Lung (tissue), 11 donors: ENCODE measurements at regions not wholly inside any gene's neighbourhood (a gene's known extent, or its start where the extent isn't known, plus 50 kb on each side); places are given as distances from the start of the nearest gene placed in this dataset.

Experiments used
- ATAC-seq: fragments of 200-7000 bp; cut with Tn5 transposase; one replicate; pipeline ENCODE4 v1.9.1; 2020; ENCODE audit warnings: moderate number of reproducible peaks; ENCODE audit not compliant: insufficient read depth, low FRiP score
- DNase-seq, 3 donors: peaks; one replicate each; pipeline ENCODE4 v3.0.0-alpha.2; 2013 to 2017
- H3K27ac ChIP-seq, 2 donors: one replicate each; pipeline ENCODE4 v1.5.1; 2013; ENCODE audit warnings: mild to moderate bottlenecking in 2 of 2, moderate library complexity in 2 of 2, control low read depth in 1 of 2, inconsistent platforms in 1 of 2, low read depth in 1 of 2, low read length in 1 of 2
- H3K27me3 ChIP-seq, 3 donors: one replicate each; pipeline ENCODE4 v1.5.1; 2013; ENCODE audit warnings: low read length in 2 of 3; ENCODE audit not compliant: control insufficient read depth in 3 of 3, insufficient read depth in 3 of 3
- H3K36me3 ChIP-seq, 4 donors: one replicate each; pipeline ENCODE4 v1.5.1; 2013; ENCODE audit warnings: low read length in 4 of 4, mild to moderate bottlenecking in 1 of 4, moderate library complexity in 1 of 4; ENCODE audit not compliant: control insufficient read depth in 4 of 4, insufficient read depth in 4 of 4
- H3K4me1 ChIP-seq, 5 donors: one replicate each; pipeline ENCODE4 v1.5.1; 2013; ENCODE audit warnings: low read length in 5 of 5, mild to moderate bottlenecking in 2 of 5, moderate library complexity in 1 of 5; ENCODE audit not compliant: control insufficient read depth in 5 of 5, insufficient read depth in 5 of 5
- H3K4me3 ChIP-seq: one replicate; pipeline ENCODE4 v1.5.1; 2013; ENCODE audit warnings: mild to moderate bottlenecking, control low read depth, moderate library complexity
- H3K9ac ChIP-seq, 2 donors: one replicate each; pipeline ENCODE4 v1.5.1; 2013; ENCODE audit warnings: low read length in 2 of 2, control low read depth in 1 of 2; ENCODE audit not compliant: insufficient read depth in 1 of 2
- H3K9me3 ChIP-seq, 4 donors: one replicate each; pipeline ENCODE4 v1.5.1; 2013; ENCODE audit warnings: low read length in 3 of 4, mild to moderate bottlenecking in 1 of 4, moderate library complexity in 1 of 4; ENCODE audit not compliant: control insufficient read depth in 4 of 4, insufficient read depth in 3 of 4
- WGBS, 2 donors: extraction: QIAGEN DNeasy Blood & Tissue Kit; methylation state at CpG; one replicate each; pipeline ENCODE4 v1.1.7; 2013; 5-methylcytosine and 5-hydroxymethylcytosine counted together
- TF ChIP-seq, protein P1 (sequence below): IDR thresholded peaks from 2 replicates; pipeline ENCODE4 v1.5.1; 2012; ENCODE audit warnings: mild to moderate bottlenecking; ENCODE audit errors: control extremely low read depth, extremely low read depth
- donor health status: control.
- donor health status: control.
- donor health status: Bipolar disorder and iron deficiency.
- donor health status: healthy.
- donor health status: DM: yes; HTN: yes; CAD: no.

DNA sequence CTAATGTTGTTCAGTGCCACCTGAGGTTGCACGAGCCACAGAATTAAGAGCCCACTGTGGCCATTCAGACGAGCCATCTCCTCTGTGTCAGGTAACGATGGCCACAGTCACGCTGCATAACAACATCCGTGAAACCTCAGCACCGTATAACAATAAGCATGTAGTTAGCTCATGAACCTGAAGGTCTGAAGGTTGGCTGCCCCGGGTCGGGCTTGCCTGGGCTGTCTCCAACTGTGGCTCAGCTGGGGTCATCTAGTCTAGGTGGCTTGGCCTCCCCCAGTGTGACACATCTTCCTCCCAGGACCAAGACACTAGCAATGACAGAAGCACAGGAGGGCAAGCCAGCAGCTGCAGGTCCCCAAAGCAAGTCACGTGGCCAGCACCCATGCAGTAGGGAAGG lies 258.0 kb downstream of the GLI2 start:
- Histone ChIP-seq H3K4me3 (no peak overlapping the region), H3K9ac (no peak overlapping the region), H3K9me3 (peaks cover 0 to 2% (median 0%) of the 10 kb centered on the region in 4 donors), H3K36me3 (peaks cover 0 to 14% (median 4%) of the 10 kb centered on the region in 4 donors), H3K4me1 (no peaks in the 10 kb centered on the region), H3K27ac (no peak overlapping the region), H3K27me3 (no peaks in the 10 kb centered on the region)
- WGBS, 2 donors = 79 to 81% methylated on average over 9 of the region's 9 CpGs
- ATAC-seq (no peak), DNase-seq (no peak)
- TF ChIP-seq, protein P1, sequence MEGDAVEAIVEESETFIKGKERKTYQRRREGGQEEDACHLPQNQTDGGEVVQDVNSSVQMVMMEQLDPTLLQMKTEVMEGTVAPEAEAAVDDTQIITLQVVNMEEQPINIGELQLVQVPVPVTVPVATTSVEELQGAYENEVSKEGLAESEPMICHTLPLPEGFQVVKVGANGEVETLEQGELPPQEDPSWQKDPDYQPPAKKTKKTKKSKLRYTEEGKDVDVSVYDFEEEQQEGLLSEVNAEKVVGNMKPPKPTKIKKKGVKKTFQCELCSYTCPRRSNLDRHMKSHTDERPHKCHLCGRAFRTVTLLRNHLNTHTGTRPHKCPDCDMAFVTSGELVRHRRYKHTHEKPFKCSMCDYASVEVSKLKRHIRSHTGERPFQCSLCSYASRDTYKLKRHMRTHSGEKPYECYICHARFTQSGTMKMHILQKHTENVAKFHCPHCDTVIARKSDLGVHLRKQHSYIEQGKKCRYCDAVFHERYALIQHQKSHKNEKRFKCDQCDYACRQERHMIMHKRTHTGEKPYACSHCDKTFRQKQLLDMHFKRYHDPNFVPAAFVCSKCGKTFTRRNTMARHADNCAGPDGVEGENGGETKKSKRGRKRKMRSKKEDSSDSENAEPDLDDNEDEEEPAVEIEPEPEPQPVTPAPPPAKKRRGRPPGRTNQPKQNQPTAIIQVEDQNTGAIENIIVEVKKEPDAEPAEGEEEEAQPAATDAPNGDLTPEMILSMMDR = no peak

DNA sequence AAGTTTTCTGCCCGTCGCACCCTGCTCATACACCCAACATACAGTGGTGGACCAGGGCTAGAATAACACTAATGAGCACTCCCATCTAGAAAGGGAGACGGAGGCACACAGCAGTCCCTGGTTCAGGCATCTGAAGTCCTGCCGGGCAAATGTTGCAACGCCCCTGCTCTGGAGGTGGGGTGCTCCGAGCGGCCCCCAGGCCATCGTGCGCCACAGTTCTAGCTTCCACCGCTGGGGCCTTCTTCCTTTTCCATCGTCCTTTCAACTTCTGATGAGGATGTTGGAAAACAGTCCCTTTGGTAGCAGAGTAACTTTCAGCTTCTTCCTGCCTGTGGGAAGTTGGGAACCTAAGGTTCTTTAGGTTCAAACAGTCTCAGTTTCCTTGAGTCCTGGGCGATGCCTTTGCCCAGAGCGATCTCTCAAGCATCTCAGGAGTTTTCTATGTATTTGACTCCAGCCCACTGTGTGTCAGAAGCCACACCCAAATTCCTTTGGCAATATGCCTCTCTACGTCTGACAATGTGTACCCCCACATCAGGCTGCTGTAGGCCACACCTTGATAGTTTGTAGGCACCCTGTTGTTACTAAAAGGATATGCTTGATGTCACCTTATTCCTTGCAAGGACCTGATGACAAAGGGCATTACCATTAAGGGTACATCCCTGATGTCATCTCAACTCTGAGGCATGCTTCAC lies 258.8 kb downstream of the GLI2 start:
- no peak for DNase-seq
- TF ChIP-seq, protein P1 = no peak

DNA sequence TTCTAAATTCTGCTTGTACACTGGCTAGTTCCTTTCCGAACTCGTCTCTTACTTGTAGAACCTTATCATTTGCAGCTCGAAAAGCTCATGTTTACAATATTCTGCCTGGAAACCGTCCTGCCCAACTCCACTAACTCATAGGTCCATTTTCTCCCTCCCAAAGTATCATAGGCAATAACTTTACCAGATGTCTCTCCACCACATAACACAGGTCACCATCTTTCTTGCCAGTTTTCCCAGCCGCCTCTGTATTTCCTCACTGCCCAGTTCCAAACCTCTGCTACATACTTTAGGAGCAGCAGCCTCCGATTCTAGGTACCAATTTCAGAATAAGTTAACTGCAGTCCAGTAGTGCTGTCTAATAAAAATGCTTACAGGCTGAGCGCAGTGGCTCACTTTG lies 259.5 kb downstream of the GLI2 start:
- no peak for ATAC-seq

More for the DNA sequence above, 258.8 kb downstream of the GLI2 start:
- Histone ChIP-seq H3K36me3 (peaks cover 0 to 7% (median 4%) of the 10 kb centered on the region in 4 donors), H3K9ac (no peak overlapping the region), H3K4me1 (no peaks in the 10 kb centered on the region), H3K9me3 (peaks cover 0 to 2% (median 0%) of the 10 kb centered on the region in 4 donors), H3K4me3 (no peak overlapping the region), H3K27ac (no peak overlapping the region), H3K27me3 (no peaks in the 10 kb centered on the region)
- ATAC-seq = no peak
- WGBS, 2 donors = 89 to 90% methylated on average over 14 of the region's 14 CpGs

More for the DNA sequence above, 259.5 kb downstream of the GLI2 start:
- H3K36me3 ChIP-seq = peaks cover 0 to 7% (median 4%) of the 10 kb centered on the region in 4 donors
- H3K9ac ChIP-seq = no peak overlapping the region
- no peak for DNase-seq
- no peak overlapping the region for H3K27ac ChIP-seq
- H3K27me3 ChIP-seq = no peaks in the 10 kb centered on the region
- 85 to 89% methylated on average over 7 of the region's 7 CpGs for WGBS, 2 donors
- no peak overlapping the region for H3K4me3 ChIP-seq
- TF ChIP-seq, protein P1 = no peak
- H3K9me3 ChIP-seq = no peaks in the 10 kb centered on the region
- no peaks in the 10 kb centered on the region for H3K4me1 ChIP-seq
